ENCODE measurements at regions not wholly inside any gene's neighbourhood (a gene's known extent, or its start where the extent isn't known, plus 50 kb on each side); places are given as distances from the start of the nearest gene placed in this dataset.

DNA sequence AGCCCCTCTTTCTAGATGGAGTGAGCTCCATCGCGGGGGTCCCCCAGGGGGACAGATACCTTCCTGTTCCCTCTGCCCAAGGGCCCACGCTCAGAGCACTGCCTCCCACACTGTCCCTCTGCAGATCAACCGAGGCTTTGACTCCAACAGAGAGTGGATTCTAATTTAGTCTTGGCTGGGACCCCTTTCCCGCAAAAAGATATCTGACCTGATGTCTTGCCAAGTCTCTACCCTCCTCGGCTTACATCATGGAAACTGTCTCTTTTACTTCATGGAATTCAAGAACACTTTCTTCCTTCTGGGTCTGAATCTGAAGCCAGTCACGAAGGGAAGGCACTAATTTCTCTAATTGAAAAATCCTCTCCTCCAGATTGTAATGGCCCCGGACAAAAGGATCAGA, 278.0 kb downstream of the BMP7 start:
- no peak for TF ChIP-seq EGR1 (IDR thresholded peaks at IDR 0.05)
- no peak for TF ChIP-seq TCF12 (IDR thresholded peaks at IDR 0.05; ENCODE audit: low read depth)
- TF ChIP-seq, protein P1, sequence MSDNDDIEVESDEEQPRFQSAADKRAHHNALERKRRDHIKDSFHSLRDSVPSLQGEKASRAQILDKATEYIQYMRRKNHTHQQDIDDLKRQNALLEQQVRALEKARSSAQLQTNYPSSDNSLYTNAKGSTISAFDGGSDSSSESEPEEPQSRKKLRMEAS (IDR thresholded peaks at IDR 0.05): no peak
- no peak for TF ChIP-seq TEAD4 (IDR thresholded peaks at IDR 0.05)
- no peak for TF ChIP-seq TAF1 (IDR thresholded peaks at IDR 0.05; ENCODE audit: low read depth)
- no peak for TF ChIP-seq FOXM1 (IDR thresholded peaks at IDR 0.05; ENCODE audit: borderline replicate concordance, low read depth)
- no peak for TF ChIP-seq RAD21 (IDR thresholded peaks at IDR 0.05; ENCODE audit: low read depth)
- TF ChIP-seq YY1 (IDR thresholded peaks at IDR 0.05; ENCODE audit: low read depth): no peak
- no peak for TF ChIP-seq NFIC (IDR thresholded peaks at IDR 0.05)
- TF ChIP-seq, protein P2, sequence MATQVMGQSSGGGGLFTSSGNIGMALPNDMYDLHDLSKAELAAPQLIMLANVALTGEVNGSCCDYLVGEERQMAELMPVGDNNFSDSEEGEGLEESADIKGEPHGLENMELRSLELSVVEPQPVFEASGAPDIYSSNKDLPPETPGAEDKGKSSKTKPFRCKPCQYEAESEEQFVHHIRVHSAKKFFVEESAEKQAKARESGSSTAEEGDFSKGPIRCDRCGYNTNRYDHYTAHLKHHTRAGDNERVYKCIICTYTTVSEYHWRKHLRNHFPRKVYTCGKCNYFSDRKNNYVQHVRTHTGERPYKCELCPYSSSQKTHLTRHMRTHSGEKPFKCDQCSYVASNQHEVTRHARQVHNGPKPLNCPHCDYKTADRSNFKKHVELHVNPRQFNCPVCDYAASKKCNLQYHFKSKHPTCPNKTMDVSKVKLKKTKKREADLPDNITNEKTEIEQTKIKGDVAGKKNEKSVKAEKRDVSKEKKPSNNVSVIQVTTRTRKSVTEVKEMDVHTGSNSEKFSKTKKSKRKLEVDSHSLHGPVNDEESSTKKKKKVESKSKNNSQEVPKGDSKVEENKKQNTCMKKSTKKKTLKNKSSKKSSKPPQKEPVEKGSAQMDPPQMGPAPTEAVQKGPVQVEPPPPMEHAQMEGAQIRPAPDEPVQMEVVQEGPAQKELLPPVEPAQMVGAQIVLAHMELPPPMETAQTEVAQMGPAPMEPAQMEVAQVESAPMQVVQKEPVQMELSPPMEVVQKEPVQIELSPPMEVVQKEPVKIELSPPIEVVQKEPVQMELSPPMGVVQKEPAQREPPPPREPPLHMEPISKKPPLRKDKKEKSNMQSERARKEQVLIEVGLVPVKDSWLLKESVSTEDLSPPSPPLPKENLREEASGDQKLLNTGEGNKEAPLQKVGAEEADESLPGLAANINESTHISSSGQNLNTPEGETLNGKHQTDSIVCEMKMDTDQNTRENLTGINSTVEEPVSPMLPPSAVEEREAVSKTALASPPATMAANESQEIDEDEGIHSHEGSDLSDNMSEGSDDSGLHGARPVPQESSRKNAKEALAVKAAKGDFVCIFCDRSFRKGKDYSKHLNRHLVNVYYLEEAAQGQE (IDR thresholded peaks at IDR 0.05; ENCODE audit: low read depth): no peak

DNA sequence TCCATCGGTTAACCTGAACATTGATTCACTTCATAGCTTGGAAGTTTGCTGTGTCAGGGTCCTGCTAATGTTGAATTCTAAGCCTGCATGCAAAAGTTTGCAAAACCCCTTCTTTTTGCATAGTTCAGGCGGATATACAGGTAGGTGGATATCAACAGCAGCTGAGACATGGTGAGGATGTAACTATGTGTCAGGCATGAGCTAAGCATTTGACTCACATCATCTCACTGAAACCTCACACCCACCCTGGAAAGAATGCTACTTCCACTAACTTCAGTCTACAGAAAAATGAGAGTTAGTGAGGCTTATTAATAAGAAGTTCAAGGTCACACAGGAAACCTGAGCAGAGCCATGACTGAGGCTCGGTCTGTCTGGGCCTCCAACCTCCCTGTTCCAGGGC, 276.9 kb downstream of the BMP7 start:
- TF ChIP-seq CEBPB (IDR thresholded peaks at IDR 0.05) (no peak), YY1 (IDR thresholded peaks at IDR 0.05; ENCODE audit: low read depth) (no peak)
- TF ChIP-seq, protein P1 (IDR thresholded peaks at IDR 0.05): no peak

DNA sequence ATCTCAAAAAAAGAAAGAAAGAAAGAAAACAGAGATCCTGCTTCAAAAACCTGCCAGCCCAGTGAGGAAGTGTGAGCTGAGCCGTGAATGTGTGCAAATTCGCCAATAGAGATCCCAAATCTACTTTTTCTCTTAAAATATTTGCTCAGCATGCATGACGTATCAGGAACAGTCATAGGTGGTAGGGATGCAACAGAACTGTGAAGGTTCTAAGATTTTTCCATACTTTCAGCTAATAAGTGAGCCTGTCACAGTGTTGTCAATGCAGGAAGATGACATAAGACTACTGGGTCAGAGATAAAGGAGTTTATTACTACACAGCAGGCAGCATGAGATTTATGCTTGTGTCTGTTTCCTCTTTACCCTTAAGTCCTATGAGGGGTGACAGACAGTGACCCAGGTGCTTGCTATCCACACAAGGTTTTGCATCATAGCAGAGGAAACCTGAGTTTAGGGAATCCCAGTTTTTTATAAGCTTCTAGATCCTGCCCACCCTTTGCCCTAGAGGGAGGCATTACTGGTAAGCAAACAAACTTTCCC, 273.4 kb downstream of the BMP7 start:
- TF ChIP-seq, protein P1 (IDR thresholded peaks at IDR 0.05): no peak
- TF ChIP-seq FOXM1 (IDR thresholded peaks at IDR 0.05; ENCODE audit: borderline replicate concordance, low read depth): no peak
- no peak for TF ChIP-seq CEBPB (IDR thresholded peaks at IDR 0.05)
- TF ChIP-seq CREB1 (IDR thresholded peaks at IDR 0.05; ENCODE audit: low read depth): no peak
- TF ChIP-seq RAD21 (IDR thresholded peaks at IDR 0.05; ENCODE audit: low read depth): no peak
- no peak for TF ChIP-seq YY1 (IDR thresholded peaks at IDR 0.05; ENCODE audit: low read depth)

DNA sequence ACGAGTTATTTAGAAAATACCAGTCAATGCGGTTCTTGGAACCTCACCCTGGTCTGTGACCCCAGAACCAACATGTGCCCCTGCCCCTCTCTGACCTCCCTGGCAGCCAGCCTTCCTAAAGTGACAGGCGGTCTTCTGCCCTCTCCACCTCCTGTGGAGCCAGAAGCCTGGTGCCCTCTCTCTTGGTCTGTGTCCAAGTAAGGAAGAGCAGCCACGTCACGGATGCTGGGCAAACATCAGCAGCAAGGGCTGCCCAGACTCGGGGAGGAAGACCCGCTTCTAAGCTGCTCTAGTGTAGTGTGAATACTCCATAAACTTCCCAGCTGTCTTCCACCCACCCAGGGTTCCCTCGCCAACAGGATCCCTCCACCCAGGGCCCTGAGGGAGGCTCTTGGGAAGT, 272.4 kb downstream of the BMP7 start:
- TF ChIP-seq TAF1 (IDR thresholded peaks at IDR 0.05; ENCODE audit: low read depth) (no peak), RAD21 (IDR thresholded peaks at IDR 0.05; ENCODE audit: low read depth) (no peak), YY1 (IDR thresholded peaks at IDR 0.05; ENCODE audit: low read depth) (no peak), TEAD4 (IDR thresholded peaks at IDR 0.05) (no peak), CREB1 (IDR thresholded peaks at IDR 0.05; ENCODE audit: low read depth) (no peak)

DNA sequence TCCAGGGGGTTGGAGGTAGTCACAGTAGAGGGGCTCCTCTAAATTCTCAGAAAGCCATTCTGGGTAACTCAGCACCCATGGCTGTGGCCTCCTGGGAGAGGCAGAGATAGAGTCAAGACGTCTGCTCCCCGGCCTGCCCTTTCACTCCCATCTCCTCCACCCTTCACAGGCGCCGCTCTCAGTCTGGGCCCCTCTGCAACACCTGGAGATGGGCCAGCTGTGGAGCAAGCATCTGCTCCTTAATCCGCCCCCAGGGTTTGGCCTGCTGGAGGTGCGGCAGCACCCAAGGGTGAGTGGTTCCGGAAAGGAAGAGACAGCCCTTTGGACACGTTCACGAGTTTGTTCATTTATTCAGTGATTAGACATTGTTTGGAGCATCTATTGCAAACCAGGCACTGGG, 271.3 kb downstream of the BMP7 start:
- TF ChIP-seq EGR1 (IDR thresholded peaks at IDR 0.05) (no peak), TAF1 (IDR thresholded peaks at IDR 0.05; ENCODE audit: low read depth) (no peak), YY1 (IDR thresholded peaks at IDR 0.05; ENCODE audit: low read depth) (no peak), TEAD4 (IDR thresholded peaks at IDR 0.05) (no peak), ZBTB7A (IDR thresholded peaks at IDR 0.05; ENCODE audit: low read depth) (no peak), CREB1 (IDR thresholded peaks at IDR 0.05; ENCODE audit: low read depth) (no peak), NFIC (IDR thresholded peaks at IDR 0.05) (no peak), FOXM1 (IDR thresholded peaks at IDR 0.05; ENCODE audit: borderline replicate concordance, low read depth) (no peak), TCF12 (IDR thresholded peaks at IDR 0.05; ENCODE audit: low read depth) (no peak), RAD21 (IDR thresholded peaks at IDR 0.05; ENCODE audit: low read depth) (no peak), CEBPB (IDR thresholded peaks at IDR 0.05) (no peak), EP300 (IDR thresholded peaks at IDR 0.05; ENCODE audit: borderline replicate concordance) (no peak)
- TF ChIP-seq, protein P1 (IDR thresholded peaks at IDR 0.05): no peak
- TF ChIP-seq, protein P3, sequence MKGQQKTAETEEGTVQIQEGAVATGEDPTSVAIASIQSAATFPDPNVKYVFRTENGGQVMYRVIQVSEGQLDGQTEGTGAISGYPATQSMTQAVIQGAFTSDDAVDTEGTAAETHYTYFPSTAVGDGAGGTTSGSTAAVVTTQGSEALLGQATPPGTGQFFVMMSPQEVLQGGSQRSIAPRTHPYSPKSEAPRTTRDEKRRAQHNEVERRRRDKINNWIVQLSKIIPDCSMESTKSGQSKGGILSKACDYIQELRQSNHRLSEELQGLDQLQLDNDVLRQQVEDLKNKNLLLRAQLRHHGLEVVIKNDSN (IDR thresholded peaks at IDR 0.05): no peak
- TF ChIP-seq, protein P2 (IDR thresholded peaks at IDR 0.05; ENCODE audit: low read depth): no peak

DNA sequence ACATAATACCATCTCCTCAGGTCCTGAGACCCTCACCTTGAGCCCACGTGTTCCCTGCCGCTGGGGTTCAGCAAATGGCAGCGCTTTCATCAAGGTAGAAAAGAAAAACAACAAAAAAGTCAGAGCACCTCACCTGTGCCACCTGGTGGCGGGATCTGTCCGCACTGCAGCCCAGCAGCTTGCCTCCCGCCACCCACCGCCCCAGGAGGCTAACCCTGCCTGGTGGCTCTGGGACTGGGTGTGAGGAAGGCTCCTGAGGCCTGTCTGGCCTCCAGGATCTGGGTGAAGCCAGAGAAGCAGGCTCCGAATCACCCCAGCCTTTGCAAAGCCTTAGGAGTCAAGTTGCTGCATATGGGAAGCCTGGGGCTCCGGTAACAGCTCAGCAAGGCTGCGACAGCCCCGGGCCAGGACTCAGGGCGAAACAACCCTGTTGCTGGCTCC, 270.8 kb downstream of the BMP7 start:
- TF ChIP-seq RAD21 (IDR thresholded peaks at IDR 0.05; ENCODE audit: low read depth) (peak; percentile 39), TEAD4 (IDR thresholded peaks at IDR 0.05) (no peak)

DNA sequence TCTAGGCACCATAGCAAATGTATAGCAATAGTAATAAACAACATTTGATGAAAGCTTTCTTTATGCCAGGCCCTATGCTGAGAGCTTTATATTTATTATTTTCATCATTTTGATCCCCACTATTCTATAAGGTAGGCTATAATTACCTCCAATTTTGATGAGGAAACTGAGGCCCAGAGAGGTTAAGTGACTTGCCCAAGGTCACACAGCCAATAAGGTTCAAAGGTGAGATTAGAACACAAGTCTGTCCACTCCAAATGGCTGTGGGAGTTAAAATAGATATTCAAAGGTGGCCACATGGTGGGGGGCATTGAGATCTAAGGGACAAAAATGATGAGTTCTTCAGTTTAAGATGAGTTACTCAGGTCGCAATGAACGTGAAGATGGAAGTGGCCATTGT, 269.9 kb downstream of the BMP7 start:
- TF ChIP-seq, protein P3 (IDR thresholded peaks at IDR 0.05): no peak
- TF ChIP-seq RAD21 (IDR thresholded peaks at IDR 0.05; ENCODE audit: low read depth): no peak
- no peak for TF ChIP-seq TEAD4 (IDR thresholded peaks at IDR 0.05)
- no peak for TF ChIP-seq CREB1 (IDR thresholded peaks at IDR 0.05; ENCODE audit: low read depth)
- TF ChIP-seq, protein P1 (IDR thresholded peaks at IDR 0.05): no peak
- no peak for TF ChIP-seq EP300 (IDR thresholded peaks at IDR 0.05; ENCODE audit: borderline replicate concordance)
- TF ChIP-seq, protein P2 (IDR thresholded peaks at IDR 0.05; ENCODE audit: low read depth): no peak
- TF ChIP-seq FOXM1 (IDR thresholded peaks at IDR 0.05; ENCODE audit: borderline replicate concordance, low read depth): no peak
- no peak for TF ChIP-seq CEBPB (IDR thresholded peaks at IDR 0.05)
- TF ChIP-seq YY1 (IDR thresholded peaks at IDR 0.05; ENCODE audit: low read depth): no peak
- TF ChIP-seq ZBTB7A (IDR thresholded peaks at IDR 0.05; ENCODE audit: low read depth): no peak
- TF ChIP-seq EGR1 (IDR thresholded peaks at IDR 0.05): no peak
- TF ChIP-seq NFIC (IDR thresholded peaks at IDR 0.05): no peak
- TF ChIP-seq TAF1 (IDR thresholded peaks at IDR 0.05; ENCODE audit: low read depth): no peak
- TF ChIP-seq TCF12 (IDR thresholded peaks at IDR 0.05; ENCODE audit: low read depth): no peak

Measured in Ishikawa (cell line).